ENCODE measurements at regions not wholly inside any gene's neighbourhood (a gene's known extent, or its start where the extent isn't known, plus 50 kb on each side); places are given as distances from the start of the nearest gene placed in this dataset.

DNA sequence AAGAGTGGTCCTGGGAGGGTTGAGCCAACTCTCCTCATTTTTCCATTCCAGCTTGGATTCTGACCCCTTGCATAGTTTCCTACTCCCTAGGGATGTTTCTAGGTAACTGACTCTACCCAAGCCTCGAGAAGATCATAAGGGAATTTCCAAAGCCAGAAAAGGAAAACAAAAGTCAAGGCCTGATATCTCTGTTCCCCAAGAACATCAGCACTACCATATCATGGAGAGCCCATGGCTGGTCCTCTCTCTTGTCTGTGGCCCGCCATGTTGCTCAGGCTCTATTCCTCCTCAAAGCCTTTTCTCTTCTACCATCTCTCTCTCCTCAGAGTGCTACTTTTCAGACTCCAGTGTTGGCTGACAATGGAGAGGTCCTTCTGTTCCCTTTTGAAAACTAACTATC, 99.6 kb upstream of the KLF7 start:
- TF ChIP-seq EZH2 (IDR thresholded peaks at IDR 0.05; ENCODE audit: low read depth), result no peak
- TF ChIP-seq, protein P1, sequence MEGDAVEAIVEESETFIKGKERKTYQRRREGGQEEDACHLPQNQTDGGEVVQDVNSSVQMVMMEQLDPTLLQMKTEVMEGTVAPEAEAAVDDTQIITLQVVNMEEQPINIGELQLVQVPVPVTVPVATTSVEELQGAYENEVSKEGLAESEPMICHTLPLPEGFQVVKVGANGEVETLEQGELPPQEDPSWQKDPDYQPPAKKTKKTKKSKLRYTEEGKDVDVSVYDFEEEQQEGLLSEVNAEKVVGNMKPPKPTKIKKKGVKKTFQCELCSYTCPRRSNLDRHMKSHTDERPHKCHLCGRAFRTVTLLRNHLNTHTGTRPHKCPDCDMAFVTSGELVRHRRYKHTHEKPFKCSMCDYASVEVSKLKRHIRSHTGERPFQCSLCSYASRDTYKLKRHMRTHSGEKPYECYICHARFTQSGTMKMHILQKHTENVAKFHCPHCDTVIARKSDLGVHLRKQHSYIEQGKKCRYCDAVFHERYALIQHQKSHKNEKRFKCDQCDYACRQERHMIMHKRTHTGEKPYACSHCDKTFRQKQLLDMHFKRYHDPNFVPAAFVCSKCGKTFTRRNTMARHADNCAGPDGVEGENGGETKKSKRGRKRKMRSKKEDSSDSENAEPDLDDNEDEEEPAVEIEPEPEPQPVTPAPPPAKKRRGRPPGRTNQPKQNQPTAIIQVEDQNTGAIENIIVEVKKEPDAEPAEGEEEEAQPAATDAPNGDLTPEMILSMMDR (conservative IDR thresholded peaks at IDR 0.05), result no peak
- Histone ChIP-seq H3K79me2 (ENCODE audit: low read depth) (no peaks in the 10 kb centered on the region), H4K20me1 (ENCODE audit: insufficient read depth) (no peaks in the 10 kb centered on the region), H3K36me3 (ENCODE audit: low read depth) (no peaks in the 10 kb centered on the region), H3F3A (ENCODE audit: insufficient read depth, low read depth) (no peaks in the 10 kb centered on the region), H3K9me2 (ENCODE audit: insufficient read depth) (no peaks in the 10 kb centered on the region), H3K4me1 (replicated peaks; ENCODE audit: insufficient read depth) (no peaks in the 10 kb centered on the region), H3K9me3 (ENCODE audit: insufficient read depth, low read depth) (no peaks in the 10 kb centered on the region), H2AFZ (no peak overlapping the region), H3K4me2 (no peak overlapping the region), H3K27ac (no peak overlapping the region), H3K27me3 (ENCODE audit: insufficient read depth, low read depth) (no peaks in the 10 kb centered on the region), H3K4me3 (no peak overlapping the region)
- no TSS peak for BruUV-seq (replicated peaks)
- CTCF ChIA-PET, result no interaction called here
- POLR2A ChIA-PET (ENCODE audit: unreplicated experiment), result no interaction called here
- intact Hi-C loops (cut with micrococcal nuclease; ENCODE audit: unreplicated experiment), result no loop called here
- no peak for DNase-seq

DNA sequence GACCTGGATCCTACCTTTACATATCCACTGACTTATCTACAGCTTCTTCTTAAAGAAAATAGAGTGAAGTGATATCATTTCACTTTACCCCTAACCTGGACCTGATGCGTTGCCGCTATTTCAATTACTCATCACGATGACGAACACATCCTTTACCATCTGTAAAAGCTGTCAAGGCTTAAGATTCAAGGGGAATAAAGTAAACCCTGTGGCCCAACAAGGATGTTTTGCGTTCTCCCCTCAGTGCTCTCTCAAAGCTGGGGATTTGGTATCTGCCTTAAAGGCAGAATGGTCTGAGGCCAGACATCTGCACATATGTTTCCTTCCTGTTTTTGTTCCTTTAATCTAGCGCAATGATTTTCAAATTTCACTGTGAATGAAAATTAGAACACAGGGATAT, 100.1 kb upstream of the KLF7 start:
- H3K4me3 ChIP-seq, result no peak overlapping the region
- intact Hi-C loops (cut with micrococcal nuclease; ENCODE audit: unreplicated experiment), result no loop called here
- no peak for DNase-seq
- no peak for TF ChIP-seq EZH2 (IDR thresholded peaks at IDR 0.05; ENCODE audit: low read depth)
- TF ChIP-seq, protein P1 (conservative IDR thresholded peaks at IDR 0.05), result no peak
- no peaks in the 10 kb centered on the region for H3K79me2 ChIP-seq (ENCODE audit: low read depth)
- no peaks in the 10 kb centered on the region for H3K9me3 ChIP-seq (ENCODE audit: insufficient read depth, low read depth)
- H3K4me1 ChIP-seq (replicated peaks; ENCODE audit: insufficient read depth), result no peaks in the 10 kb centered on the region
- H4K20me1 ChIP-seq (ENCODE audit: insufficient read depth), result no peaks in the 10 kb centered on the region
- no peak overlapping the region for H2AFZ ChIP-seq
- H3K36me3 ChIP-seq (ENCODE audit: low read depth), result no peaks in the 10 kb centered on the region
- no peak overlapping the region for H3K4me2 ChIP-seq
- H3K27ac ChIP-seq, result no peak overlapping the region
- CTCF ChIA-PET, result no interaction called here
- H3K27me3 ChIP-seq (ENCODE audit: insufficient read depth, low read depth), result no peaks in the 10 kb centered on the region
- BruUV-seq (replicated peaks), result no TSS peak
- POLR2A ChIA-PET (ENCODE audit: unreplicated experiment), result no interaction called here
- no peaks in the 10 kb centered on the region for H3F3A ChIP-seq (ENCODE audit: insufficient read depth, low read depth)
- H3K9me2 ChIP-seq (ENCODE audit: insufficient read depth), result no peaks in the 10 kb centered on the region

DNA sequence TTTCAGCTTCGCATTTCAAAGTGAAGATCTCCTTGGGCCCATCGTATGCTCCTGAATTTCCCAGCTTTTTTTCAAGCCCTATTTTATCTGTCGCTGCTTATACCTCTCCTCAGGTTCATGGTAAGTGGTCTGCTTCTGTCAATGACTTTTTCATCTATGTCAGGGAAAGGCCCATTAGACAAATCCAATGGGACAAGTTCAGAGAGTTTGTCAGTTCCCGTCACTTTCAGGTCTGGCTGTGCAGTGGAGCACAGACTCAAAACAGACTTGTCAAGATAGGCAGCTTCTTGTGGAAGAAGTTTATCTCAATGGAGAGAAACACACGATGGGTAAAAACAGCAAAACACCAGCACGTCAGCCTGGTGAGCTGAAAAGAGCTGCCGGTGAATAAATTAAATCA, 100.9 kb upstream of the KLF7 start:
- H2AFZ ChIP-seq, result no peak overlapping the region
- H3K4me1 ChIP-seq (replicated peaks; ENCODE audit: insufficient read depth), result no peaks in the 10 kb centered on the region
- TF ChIP-seq, protein P1 (conservative IDR thresholded peaks at IDR 0.05), result no peak
- TF ChIP-seq EZH2 (IDR thresholded peaks at IDR 0.05; ENCODE audit: low read depth), result no peak
- H3K27me3 ChIP-seq (ENCODE audit: insufficient read depth, low read depth), result no peaks in the 10 kb centered on the region
- H3K4me2 ChIP-seq, result no peak overlapping the region
- DNase-seq, result no peak
- H3K36me3 ChIP-seq (ENCODE audit: low read depth), result no peaks in the 10 kb centered on the region
- H3K79me2 ChIP-seq (ENCODE audit: low read depth), result no peaks in the 10 kb centered on the region
- CTCF ChIA-PET, result no interaction called here
- intact Hi-C loops (cut with micrococcal nuclease; ENCODE audit: unreplicated experiment), result no loop called here
- H3K9me2 ChIP-seq (ENCODE audit: insufficient read depth), result no peaks in the 10 kb centered on the region
- H3F3A ChIP-seq (ENCODE audit: insufficient read depth, low read depth), result no peaks in the 10 kb centered on the region
- H3K9me3 ChIP-seq (ENCODE audit: insufficient read depth, low read depth), result no peaks in the 10 kb centered on the region
- BruUV-seq (replicated peaks), result no TSS peak
- no peaks in the 10 kb centered on the region for H4K20me1 ChIP-seq (ENCODE audit: insufficient read depth)
- H3K27ac ChIP-seq, result no peak overlapping the region
- no peak overlapping the region for H3K4me3 ChIP-seq
- POLR2A ChIA-PET (ENCODE audit: unreplicated experiment), result interaction anchor here (0.6 kb wide), 1 partner anchor 12 kb away, joined by 4 read pairs; no protein-coding TSS in a partner anchor

All from PC-9 (cell line).